GM19025 (cell line): ENCODE measurements at regions not wholly inside any gene's neighbourhood (a gene's known extent, or its start where the extent isn't known, plus 50 kb on each side); places are given as distances from the start of the nearest gene placed in this dataset.

Source experiments
- ATAC-seq: cut with Tn5 transposase; IDR thresholded peaks from one replicate; pipeline ENCODE4 v1.9.1; 2021; ENCODE audit warnings: mild to moderate bottlenecking, low read depth, moderate library complexity; ENCODE audit not compliant: unreplicated experiment

GRCh38 chr6:165806126-165806810 is 143.2 kb upstream of the PDE10A start:
- no peak for ATAC-seq

DNA sequence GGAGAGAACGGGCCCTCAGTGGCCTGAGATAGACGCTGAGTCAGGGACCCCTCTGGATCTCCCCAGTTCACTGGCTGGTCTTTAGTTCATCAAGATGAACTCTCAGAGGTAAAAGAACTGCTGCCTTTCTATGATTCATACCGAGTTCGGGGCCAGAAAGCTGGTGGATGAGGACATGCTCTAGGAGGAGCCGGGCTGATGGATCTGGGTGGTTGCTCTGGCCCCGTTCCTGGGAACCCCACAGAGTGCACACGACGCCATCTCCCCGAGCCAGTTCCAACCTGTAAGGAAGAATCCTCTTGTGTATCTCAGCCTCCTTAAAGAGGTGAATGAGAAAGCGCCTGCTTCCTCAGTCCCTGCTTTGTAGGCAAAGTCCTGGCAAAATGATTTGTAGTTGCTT is 142.6 kb upstream of the PDE10A start:
- no peak for ATAC-seq

GRCh38 chr6:165805067-165805555 is 142.1 kb upstream of the PDE10A start:
- no peak for ATAC-seq

GRCh38 chr6:165804331-165805066 is 141.5 kb upstream of the PDE10A start:
- no peak for ATAC-seq

DNA sequence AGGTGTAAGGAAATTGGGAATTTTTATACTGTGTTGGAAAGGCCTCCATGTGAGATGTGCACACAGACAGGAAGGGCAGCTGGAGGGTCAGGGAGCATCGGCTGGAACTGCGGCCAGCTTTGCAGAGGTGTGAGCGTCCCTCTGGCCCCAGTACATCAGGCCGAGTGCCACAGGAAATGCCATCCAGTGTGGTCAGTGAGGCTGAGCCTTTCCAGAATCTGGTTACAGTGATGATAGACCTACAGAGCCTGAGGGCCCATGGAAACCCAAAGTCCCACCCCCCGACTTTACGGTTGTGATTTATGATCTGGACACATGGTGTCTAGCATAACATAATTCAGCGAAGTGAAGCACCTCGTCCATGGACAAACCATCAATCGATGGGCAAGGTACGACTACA is 137.3 kb upstream of the PDE10A start:
- no peak for ATAC-seq

DNA sequence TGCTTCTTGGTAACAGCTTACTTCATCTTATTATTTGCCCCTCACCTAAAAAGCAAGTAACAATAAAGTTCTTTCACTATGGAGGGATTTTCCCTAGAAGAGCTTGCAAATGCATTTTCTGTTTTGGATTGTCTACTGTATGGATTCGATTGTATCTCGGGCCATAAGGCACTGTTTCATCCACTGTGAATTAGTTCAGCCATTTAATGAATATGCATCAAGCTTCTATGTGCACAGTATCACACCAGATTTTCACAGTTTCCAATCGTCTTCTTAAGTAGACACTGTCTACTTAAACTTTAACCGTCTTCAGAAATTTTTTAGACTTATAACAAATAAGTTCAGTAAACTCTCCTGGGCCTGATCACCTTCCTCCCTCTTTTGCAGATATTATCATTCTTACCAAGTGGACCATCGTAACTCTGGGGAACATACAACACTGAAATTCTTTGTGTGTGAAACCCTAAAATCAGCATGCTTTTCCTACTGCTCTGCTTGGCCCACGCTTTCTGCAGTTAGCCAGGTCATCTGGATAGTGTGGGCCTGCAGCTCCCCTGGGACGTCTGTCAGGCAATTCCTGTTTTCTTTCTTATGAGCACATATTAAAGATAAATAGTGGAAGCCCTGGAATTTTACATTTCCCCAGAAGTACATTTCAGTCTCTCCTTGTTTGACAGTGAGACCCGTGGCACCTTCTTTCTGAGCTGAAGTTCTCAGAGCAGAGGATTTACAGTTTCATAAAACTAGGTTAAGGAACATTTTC is 136.5 kb upstream of the PDE10A start:
- ATAC-seq = no peak

- no peak for ATAC-seq
These were observed 135.9 kb upstream of the PDE10A start for GRCh38 chr6:165798991-165799390.

DNA sequence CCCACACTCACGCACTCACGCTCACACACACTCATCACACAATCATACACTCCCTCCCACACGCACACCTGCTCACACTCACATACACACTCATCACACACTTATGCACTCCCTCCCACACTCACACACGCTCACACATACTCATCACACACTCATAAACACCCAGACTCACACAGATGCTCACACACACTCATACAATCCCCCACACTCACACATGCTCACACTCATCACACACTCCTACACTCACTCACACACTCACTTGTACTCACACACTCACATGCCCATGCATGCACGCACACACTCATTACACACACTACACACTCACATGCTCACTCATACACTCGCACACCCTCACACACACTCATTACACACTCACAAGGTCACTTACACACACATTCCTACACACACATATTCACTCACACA is 131.1 kb upstream of the PDE10A start:
- ATAC-seq = no peak

DNA sequence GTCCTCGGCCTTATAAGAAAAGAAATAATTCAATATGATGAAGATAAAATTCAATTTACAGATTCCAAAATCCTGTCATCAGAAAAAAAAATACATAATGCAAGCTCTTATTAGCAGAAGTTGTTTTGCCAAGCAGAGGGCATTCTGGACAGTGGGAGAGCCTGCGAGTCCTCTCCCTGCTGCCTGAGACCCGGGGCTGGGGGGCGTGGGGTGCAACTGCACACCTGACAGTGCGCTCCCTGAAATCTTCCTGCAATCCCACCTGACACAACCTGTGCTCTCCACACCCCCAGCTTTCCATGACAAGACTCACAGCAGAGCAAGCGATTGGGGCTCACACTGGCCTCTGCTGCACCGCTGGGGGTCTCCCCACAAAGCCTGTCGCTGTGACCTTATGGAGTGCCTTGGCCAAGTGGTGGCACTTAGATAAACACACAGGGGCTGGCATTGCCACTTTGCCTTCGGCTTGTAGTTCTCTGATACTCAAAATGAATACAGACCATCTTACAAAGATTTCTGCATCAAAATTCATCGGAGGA is 130.3 kb upstream of the PDE10A start:
- no peak for ATAC-seq

GRCh38 chr6:165791876-165792437 is 128.9 kb upstream of the PDE10A start:
- no peak for ATAC-seq

- no peak for ATAC-seq
These were observed 128.3 kb upstream of the PDE10A start for GRCh38 chr6:165791306-165791705.

GRCh38 chr6:165782812-165783211 is 119.8 kb upstream of the PDE10A start:
- no peak for ATAC-seq

DNA sequence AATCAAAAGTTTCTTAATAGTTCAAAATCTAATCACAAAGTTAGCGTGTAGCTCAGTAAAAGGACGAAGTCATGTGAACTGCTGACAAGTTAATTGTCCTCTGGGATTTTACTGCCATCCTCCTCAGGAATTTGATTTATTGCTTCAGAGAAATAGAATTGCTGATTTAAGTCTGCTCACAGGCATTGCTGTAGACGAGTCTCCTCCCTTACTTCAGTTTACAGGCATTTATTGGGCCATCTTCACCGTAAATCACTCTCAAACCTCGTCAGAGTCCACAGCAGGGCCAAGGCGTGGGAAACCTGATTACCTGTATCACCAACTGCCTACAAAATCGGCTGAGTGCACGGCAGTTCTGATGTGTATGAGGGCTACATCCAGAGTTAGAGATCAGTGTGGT is 119.1 kb upstream of the PDE10A start:
- ATAC-seq = no peak

- ATAC-seq = no peak
These were observed 114.6 kb upstream of the PDE10A start for GRCh38 chr6:165777680-165778079.

- ATAC-seq = no peak
These were observed 113.7 kb upstream of the PDE10A start for GRCh38 chr6:165776691-165777090.

GRCh38 chr6:165775721-165776120 is 112.7 kb upstream of the PDE10A start:
- no peak for ATAC-seq

GRCh38 chr6:165774903-165775601 is 112.0 kb upstream of the PDE10A start:
- no peak for ATAC-seq

DNA sequence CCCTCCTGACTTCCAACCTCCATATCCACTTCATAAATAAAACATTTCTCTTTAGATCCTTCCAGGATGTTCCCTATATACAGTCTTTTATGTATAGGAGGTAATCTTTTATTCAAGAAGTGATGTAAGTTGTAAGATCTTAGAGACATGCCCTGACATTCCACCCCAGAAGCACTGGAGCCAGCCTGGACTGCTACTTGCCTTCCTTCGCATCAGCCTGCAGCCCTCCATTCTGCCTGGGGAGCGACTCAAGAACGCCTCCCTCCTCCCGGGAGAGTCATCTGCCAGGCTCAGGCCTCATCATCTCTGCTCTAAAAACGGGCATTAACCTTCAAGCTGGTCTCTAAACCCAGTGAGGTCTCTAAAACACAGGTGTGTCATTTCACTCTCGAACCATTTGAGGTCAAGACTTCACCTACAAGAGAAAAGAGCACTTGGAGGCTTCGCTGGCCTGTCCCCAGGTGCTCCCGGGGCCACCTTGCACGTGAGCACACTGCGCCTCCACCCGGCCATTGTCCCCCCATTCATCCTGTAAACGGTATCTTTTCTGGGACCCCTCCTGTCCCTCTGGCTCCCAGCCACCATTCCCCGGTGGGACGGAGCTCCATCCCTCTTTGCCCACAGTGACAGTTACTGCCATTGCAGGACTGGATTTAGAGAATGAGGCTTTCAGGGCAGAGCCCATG is 107.5 kb upstream of the PDE10A start:
- no peak for ATAC-seq

DNA sequence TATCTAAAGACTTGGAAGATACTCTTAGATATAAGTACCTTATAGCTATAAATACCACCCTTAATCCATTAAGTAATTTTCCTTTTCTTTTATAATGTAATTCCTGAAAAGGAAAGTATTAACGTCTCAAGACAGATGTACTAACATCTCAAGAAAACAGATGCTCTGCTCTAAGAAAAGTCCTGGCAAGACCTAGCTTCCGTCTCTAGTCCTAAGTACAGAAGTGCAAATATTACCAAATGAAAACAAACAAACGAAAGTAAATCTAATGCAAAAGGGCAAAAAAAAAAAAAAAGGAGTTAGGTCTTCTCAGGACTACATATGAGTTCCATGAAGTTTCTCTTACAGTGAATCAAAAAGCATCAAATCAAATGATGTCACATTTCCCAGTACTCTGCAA is 106.8 kb upstream of the PDE10A start:
- ATAC-seq = no peak

DNA sequence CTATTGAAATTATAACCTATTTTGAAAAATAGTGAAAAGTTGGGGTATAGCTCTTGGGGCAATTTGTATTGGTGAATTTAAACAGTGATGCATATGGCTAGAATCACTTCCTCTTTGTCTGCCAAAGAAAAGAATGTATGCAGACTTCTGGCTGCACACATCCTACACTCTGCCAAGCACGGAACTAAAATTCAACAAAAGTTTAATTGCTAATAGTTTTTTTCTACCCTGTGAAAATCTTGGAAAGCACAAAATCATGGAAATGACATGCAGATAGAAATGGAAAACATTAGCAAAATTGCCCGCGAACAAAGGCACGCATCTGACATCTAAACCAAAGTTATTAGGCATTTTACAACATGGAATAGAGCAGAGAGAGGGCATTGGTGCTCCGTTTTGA is 106.4 kb upstream of the PDE10A start:
- ATAC-seq = no peak
